ENCODE measurements at regions not wholly inside any gene's neighbourhood (a gene's known extent, or its start where the extent isn't known, plus 50 kb on each side); places are given as distances from the start of the nearest gene placed in this dataset.

DNA sequence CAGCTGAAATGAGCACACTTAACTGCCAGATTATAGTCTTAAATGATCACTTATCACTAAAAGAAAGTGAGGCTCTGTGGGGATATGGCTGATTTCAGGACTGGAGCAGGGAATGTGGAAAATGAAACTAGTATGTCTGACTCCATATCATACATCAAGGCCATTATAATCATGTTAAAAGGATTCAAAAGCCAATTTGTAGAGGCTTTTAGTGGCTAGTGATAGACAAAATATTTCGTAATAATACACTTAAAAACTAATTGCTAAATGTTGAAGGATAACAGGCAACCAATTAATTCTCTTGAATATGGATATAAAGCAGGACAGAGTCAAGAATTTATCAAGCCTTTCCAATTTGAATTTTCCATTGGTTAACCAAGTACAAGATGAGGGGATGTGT lies 358.1 kb upstream of the NDST3 start:
- TF ChIP-seq, protein P1, sequence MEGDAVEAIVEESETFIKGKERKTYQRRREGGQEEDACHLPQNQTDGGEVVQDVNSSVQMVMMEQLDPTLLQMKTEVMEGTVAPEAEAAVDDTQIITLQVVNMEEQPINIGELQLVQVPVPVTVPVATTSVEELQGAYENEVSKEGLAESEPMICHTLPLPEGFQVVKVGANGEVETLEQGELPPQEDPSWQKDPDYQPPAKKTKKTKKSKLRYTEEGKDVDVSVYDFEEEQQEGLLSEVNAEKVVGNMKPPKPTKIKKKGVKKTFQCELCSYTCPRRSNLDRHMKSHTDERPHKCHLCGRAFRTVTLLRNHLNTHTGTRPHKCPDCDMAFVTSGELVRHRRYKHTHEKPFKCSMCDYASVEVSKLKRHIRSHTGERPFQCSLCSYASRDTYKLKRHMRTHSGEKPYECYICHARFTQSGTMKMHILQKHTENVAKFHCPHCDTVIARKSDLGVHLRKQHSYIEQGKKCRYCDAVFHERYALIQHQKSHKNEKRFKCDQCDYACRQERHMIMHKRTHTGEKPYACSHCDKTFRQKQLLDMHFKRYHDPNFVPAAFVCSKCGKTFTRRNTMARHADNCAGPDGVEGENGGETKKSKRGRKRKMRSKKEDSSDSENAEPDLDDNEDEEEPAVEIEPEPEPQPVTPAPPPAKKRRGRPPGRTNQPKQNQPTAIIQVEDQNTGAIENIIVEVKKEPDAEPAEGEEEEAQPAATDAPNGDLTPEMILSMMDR (IDR thresholded peaks at IDR 0.05 in 4 of 5, conservative IDR thresholded peaks at IDR 0.05 in 1 of 5), result no peak
- TF ChIP-seq POLR2A (IDR thresholded peaks at IDR 0.05), result no peak

All from gastrocnemius medialis (tissue), 4 donors.